Neural progenitor cell (in vitro differentiated cells): ENCODE measurements at regions not wholly inside any gene's neighbourhood (a gene's known extent, or its start where the extent isn't known, plus 50 kb on each side); places are given as distances from the start of the nearest gene placed in this dataset.

Experiments
- DNase-seq: peaks from one replicate; pipeline ENCODE4 v3.0.0-alpha.2; 2016; ENCODE audit warnings: low spot score
- H2AFZ ChIP-seq: fragments of 200-600 bp; sonication (generic); replicated peaks from 2 replicates; pipeline ENCODE4 v1.6.1; 2016; ENCODE audit warnings: antibody characterized with exemption
- H3F3A ChIP-seq: fragments of 200-600 bp; sonication (generic); 2 replicates; pipeline ENCODE4 v1.6.1; 2016; ENCODE audit warnings: antibody characterized with exemption, low read depth
- H3K27ac ChIP-seq: fragments of 200-600 bp; sonication (generic); 2 replicates; pipeline ENCODE4 v1.5.1; 2016; ENCODE audit warnings: mild to moderate bottlenecking
- H3K27me3 ChIP-seq: fragments of 200-600 bp; sonication (generic); 2 replicates; pipeline ENCODE4 v1.6.1; 2016; ENCODE audit warnings: mild to moderate bottlenecking, moderate library complexity
- H3K36me3 ChIP-seq: fragments of 200-600 bp; sonication (generic); 2 replicates; pipeline ENCODE4 v1.5.1; 2016
- H3K4me1 ChIP-seq: fragments of 200-600 bp; sonication (generic); 2 replicates; pipeline ENCODE4 v1.6.1; 2016; ENCODE audit warnings: mixed run types
- H3K4me2 ChIP-seq: fragments of 200-600 bp; sonication (generic); 2 replicates; pipeline ENCODE4 v1.6.1; 2016
- H3K4me3 ChIP-seq: fragments of 200-600 bp; sonication (generic); 2 replicates; pipeline ENCODE4 v1.5.1; 2016
- H3K79me2 ChIP-seq: fragments of 200-600 bp; sonication (generic); 2 replicates; pipeline ENCODE4 v1.6.1; 2016; ENCODE audit warnings: low read depth
- H3K9ac ChIP-seq: fragments of 200-600 bp; sonication (generic); 2 replicates; pipeline ENCODE4 v1.6.1; 2016
- H3K9me3 ChIP-seq: fragments of 200-600 bp; sonication (generic); 2 replicates; pipeline ENCODE4 v1.5.1; 2016; ENCODE audit warnings: low read depth
- H4K20me1 ChIP-seq: fragments of 200-600 bp; sonication (generic); 2 replicates; pipeline ENCODE4 v1.6.1; 2016; ENCODE audit warnings: low read depth
- H3K27ac Mint-ChIP-seq: 3 replicates; pipeline ENCODE4 v1.8.0; 2021; ENCODE audit warnings: mixed read lengths
- H3K27me3 Mint-ChIP-seq: 2 replicates; pipeline ENCODE4 v1.8.0; 2022; ENCODE audit warnings: low read depth, mild to moderate bottlenecking, inconsistent platforms, moderate library complexity, mixed read lengths; ENCODE audit not compliant: insufficient read depth
- H3K36me3 Mint-ChIP-seq: 3 replicates; pipeline ENCODE4 v1.8.0; 2021; ENCODE audit warnings: mixed read lengths
- H3K4me1 Mint-ChIP-seq: 3 replicates; pipeline ENCODE4 v1.8.0; 2021; ENCODE audit warnings: mixed read lengths
- H3K4me3 Mint-ChIP-seq: 3 replicates; pipeline ENCODE4 v1.8.0; 2021; ENCODE audit warnings: mild to moderate bottlenecking, moderate library complexity, mixed read lengths
- H3K9me3 Mint-ChIP-seq: 3 replicates; pipeline ENCODE4 v1.8.0; 2020; ENCODE audit warnings: mixed read lengths
- EZH2 ChIP-seq: fragments of 200-600 bp; sonication (generic); IDR thresholded peaks from 2 replicates; pipeline ENCODE4 v1.6.1; 2017; ENCODE audit warnings: antibody characterized with exemption, mild to moderate bottlenecking, moderate library complexity
- EZH2phosphoT487 ChIP-seq: fragments of 200-600 bp; sonication (generic); IDR thresholded peaks from 2 replicates; pipeline ENCODE4 v1.6.1; 2017; ENCODE audit warnings: antibody characterized with exemption
- TF ChIP-seq, protein P1 (sequence below): fragments of 200-600 bp; sonication (generic); IDR thresholded peaks from 2 replicates; pipeline ENCODE4 v1.5.1; 2017; ENCODE audit warnings: antibody characterized with exemption, mild to moderate bottlenecking

DNA sequence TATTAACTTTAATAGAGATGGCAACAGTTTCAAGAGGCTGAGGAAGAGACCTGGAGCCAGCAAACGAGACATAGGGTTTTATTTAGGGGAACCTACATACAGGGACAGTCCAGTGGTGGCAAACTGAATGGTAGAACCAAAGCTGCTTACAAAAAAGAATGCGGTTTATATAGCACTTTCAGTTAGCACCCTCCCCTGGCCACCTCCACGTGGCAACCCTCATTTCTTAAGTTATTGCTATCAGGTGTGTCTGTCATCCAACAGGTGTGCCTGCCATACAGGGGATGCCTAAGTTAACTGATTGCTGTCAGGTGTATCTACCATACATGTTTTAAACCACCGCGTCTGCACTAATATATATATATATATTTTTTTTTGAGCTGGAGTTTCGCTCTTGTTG is 129.2 kb upstream of the DUSP10 start:
- no peak overlapping the region for H3K4me3 ChIP-seq
- H3F3A ChIP-seq = no peaks in the 10 kb centered on the region
- no peaks in the 10 kb centered on the region for H4K20me1 ChIP-seq
- no peak overlapping the region for H2AFZ ChIP-seq
- no peaks in the 10 kb centered on the region for H3K9me3 ChIP-seq
- H3K36me3 ChIP-seq = no peaks in the 10 kb centered on the region
- no peaks in the 10 kb centered on the region for H3K4me1 ChIP-seq
- H3K27me3 ChIP-seq = no peaks in the 10 kb centered on the region
- H3K27ac ChIP-seq = no peak overlapping the region
- no peak overlapping the region for H3K9ac ChIP-seq
- no peak overlapping the region for H3K27ac Mint-ChIP-seq
- no peaks in the 10 kb centered on the region for H3K27me3 Mint-ChIP-seq
- H3K4me3 Mint-ChIP-seq = no peak overlapping the region
- H3K9me3 Mint-ChIP-seq = no peaks in the 10 kb centered on the region
- no peak for DNase-seq
- no peaks in the 10 kb centered on the region for H3K4me1 Mint-ChIP-seq
- no peaks in the 10 kb centered on the region for H3K79me2 ChIP-seq
- no peaks in the 10 kb centered on the region for H3K36me3 Mint-ChIP-seq
- TF ChIP-seq EZH2 = no peak
- no peak for TF ChIP-seq EZH2phosphoT487
- TF ChIP-seq, protein P1, sequence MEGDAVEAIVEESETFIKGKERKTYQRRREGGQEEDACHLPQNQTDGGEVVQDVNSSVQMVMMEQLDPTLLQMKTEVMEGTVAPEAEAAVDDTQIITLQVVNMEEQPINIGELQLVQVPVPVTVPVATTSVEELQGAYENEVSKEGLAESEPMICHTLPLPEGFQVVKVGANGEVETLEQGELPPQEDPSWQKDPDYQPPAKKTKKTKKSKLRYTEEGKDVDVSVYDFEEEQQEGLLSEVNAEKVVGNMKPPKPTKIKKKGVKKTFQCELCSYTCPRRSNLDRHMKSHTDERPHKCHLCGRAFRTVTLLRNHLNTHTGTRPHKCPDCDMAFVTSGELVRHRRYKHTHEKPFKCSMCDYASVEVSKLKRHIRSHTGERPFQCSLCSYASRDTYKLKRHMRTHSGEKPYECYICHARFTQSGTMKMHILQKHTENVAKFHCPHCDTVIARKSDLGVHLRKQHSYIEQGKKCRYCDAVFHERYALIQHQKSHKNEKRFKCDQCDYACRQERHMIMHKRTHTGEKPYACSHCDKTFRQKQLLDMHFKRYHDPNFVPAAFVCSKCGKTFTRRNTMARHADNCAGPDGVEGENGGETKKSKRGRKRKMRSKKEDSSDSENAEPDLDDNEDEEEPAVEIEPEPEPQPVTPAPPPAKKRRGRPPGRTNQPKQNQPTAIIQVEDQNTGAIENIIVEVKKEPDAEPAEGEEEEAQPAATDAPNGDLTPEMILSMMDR = no peak
- H3K4me2 ChIP-seq = no peak overlapping the region

DNA sequence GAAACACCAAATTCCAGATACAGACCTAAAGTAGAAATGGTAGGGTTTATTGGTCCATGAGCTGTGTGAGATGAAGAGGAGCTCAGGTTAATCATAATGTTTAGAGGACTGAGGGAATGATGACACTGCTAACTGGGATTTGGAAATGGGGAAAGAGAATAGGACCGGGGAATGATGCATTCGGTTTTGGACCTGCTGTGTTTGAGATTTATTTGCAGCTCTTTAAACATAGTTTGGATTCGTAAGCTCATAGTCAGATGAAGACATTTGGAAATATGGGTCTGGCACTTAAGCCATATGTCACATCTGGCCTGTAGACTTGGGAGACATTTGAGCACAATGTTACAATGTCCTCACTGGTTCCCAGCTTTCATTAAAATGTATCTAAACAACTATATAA is 127.9 kb upstream of the DUSP10 start:
- TF ChIP-seq, protein P1 = no peak
- TF ChIP-seq EZH2phosphoT487 = no peak
- H3K4me3 Mint-ChIP-seq = no peak overlapping the region
- no peak overlapping the region for H3K27ac ChIP-seq
- H4K20me1 ChIP-seq = no peaks in the 10 kb centered on the region
- H3K36me3 ChIP-seq = no peaks in the 10 kb centered on the region
- H3F3A ChIP-seq = no peaks in the 10 kb centered on the region
- H3K27ac Mint-ChIP-seq = no peak overlapping the region
- DNase-seq = no peak
- H3K9me3 Mint-ChIP-seq = no peaks in the 10 kb centered on the region
- no peaks in the 10 kb centered on the region for H3K27me3 ChIP-seq
- H3K4me3 ChIP-seq = no peak overlapping the region
- H3K4me2 ChIP-seq = no peak overlapping the region
- no peaks in the 10 kb centered on the region for H3K4me1 ChIP-seq
- H3K27me3 Mint-ChIP-seq = no peaks in the 10 kb centered on the region
- no peaks in the 10 kb centered on the region for H3K4me1 Mint-ChIP-seq
- no peaks in the 10 kb centered on the region for H3K79me2 ChIP-seq
- no peak overlapping the region for H2AFZ ChIP-seq
- H3K36me3 Mint-ChIP-seq = no peaks in the 10 kb centered on the region
- no peak overlapping the region for H3K9ac ChIP-seq
- no peaks in the 10 kb centered on the region for H3K9me3 ChIP-seq

DNA sequence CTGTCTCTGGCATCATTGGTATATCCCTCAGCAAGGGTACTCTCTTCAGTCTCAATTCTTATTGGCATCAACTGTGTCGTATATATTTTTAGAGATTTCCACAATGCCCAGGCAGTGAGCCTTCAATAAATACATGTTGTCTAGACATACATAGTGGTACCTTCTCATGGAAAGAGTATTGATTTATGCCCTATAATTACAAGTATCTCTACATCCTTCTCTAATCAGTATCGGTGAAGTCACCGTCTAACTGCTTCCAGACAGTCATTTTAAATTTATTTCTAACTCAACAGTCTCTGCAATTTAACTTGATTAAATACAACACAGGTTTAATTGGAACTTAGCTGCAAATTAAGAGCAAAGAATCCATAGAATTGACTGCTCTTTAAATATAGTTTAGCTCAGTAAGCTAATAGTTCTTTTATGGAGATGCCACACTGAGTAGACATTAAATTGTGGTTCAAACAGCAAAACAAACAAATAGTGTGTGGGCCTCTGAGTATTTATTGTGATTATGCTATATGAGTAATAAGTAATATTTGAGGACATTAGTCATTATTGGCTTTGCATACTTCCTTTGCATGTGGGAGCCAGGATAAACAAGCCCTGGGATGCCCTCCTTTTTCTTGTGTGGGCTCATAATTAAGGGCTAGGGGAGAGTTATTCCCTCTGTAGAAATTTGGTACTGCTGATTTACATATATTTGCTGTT is 126.9 kb upstream of the DUSP10 start:
- Histone ChIP-seq H4K20me1 (no peaks in the 10 kb centered on the region), H3K4me3 (no peak overlapping the region), H3K27ac (no peak overlapping the region), H3K27me3 (no peaks in the 10 kb centered on the region), H3K9me3 (no peaks in the 10 kb centered on the region), H3K79me2 (no peaks in the 10 kb centered on the region), H3K9ac (no peak overlapping the region), H3K36me3 (no peaks in the 10 kb centered on the region), H3K4me2 (no peak overlapping the region), H3K4me1 (no peaks in the 10 kb centered on the region), H3F3A (no peaks in the 10 kb centered on the region), H2AFZ (no peak overlapping the region)
- Mint-ChIP-seq H3K4me3 (no peak overlapping the region), H3K9me3 (no peaks in the 10 kb centered on the region), H3K27me3 (no peaks in the 10 kb centered on the region), H3K36me3 (no peaks in the 10 kb centered on the region), H3K4me1 (no peaks in the 10 kb centered on the region), H3K27ac (no peak overlapping the region)
- DNase-seq = no peak
- no peak for TF ChIP-seq EZH2
- TF ChIP-seq EZH2phosphoT487 = no peak
- TF ChIP-seq, protein P1 = no peak
